VCaP (cell line): ENCODE measurements at regions not wholly inside any gene's neighbourhood (a gene's known extent, or its start where the extent isn't known, plus 50 kb on each side); places are given as distances from the start of the nearest gene placed in this dataset.

ENCODE experiments used
- H3K27ac ChIP-seq: fragments of 450-650 bp; 2 replicates; pipeline ENCODE4 v1.5.1; 2017
- TF ChIP-seq, protein P1 (sequence below): fragments of 450-650 bp; conservative IDR thresholded peaks from 2 replicates; pipeline ENCODE4 v1.5.1; 2017; ENCODE audit warnings: mild to moderate bottlenecking, moderate library complexity

DNA sequence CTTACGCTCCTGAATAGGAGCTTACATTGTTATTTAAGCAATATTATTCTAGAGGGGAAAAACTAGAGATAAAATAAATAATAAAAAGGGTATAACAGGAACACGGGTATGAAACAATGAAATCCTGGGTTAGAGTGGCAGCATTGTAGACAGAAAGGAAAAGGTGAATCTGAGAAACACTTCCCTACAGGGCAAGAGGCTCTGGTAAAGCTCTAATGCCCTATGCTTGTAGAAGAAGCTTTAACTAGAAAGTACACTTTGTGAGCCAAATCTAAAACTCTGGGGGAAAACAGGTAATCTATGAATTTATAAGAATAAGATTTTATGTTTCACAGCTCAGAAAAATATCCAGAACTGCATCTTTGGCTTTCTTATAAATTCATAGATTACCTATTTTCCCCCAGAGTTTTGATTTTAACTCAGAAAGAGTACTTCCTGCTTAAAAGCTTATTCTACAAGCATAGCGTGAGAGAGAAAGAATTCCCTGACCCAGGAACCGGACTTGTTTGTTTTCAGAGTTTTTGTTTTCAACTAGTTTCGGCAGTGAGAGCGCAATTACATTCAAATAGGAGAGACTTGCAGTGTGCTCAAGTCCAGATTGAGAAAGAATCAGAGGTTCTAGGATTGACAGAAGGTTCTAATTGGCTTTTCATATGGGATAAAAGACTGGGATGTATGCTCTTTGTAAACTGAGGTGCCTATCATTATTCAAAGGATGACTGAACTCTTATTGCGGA, 651.0 kb upstream of the RORB start:
- TF ChIP-seq, protein P1, sequence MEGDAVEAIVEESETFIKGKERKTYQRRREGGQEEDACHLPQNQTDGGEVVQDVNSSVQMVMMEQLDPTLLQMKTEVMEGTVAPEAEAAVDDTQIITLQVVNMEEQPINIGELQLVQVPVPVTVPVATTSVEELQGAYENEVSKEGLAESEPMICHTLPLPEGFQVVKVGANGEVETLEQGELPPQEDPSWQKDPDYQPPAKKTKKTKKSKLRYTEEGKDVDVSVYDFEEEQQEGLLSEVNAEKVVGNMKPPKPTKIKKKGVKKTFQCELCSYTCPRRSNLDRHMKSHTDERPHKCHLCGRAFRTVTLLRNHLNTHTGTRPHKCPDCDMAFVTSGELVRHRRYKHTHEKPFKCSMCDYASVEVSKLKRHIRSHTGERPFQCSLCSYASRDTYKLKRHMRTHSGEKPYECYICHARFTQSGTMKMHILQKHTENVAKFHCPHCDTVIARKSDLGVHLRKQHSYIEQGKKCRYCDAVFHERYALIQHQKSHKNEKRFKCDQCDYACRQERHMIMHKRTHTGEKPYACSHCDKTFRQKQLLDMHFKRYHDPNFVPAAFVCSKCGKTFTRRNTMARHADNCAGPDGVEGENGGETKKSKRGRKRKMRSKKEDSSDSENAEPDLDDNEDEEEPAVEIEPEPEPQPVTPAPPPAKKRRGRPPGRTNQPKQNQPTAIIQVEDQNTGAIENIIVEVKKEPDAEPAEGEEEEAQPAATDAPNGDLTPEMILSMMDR: no peak
- no peak overlapping the region for H3K27ac ChIP-seq

DNA sequence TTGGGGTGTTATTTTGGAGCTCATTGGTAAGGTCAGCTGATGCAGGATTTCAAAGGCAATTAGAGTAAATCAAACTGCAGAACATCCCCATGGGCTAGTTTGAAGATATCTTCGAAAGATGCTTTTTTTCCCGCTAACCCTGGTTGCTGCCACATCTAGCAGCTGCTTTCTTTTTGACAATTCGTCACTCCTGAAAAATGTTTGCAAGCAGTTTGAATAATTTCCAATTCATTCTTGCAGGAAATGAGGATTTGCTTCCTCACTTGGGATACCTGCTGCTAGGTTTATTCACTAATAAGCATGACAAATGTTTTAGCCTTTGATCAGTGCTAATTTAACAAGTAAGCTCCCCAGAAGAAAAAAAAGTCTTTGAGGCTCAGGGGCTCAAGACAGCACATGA, 649.6 kb upstream of the RORB start:
- TF ChIP-seq, protein P1: no peak
- H3K27ac ChIP-seq: no peak overlapping the region

DNA sequence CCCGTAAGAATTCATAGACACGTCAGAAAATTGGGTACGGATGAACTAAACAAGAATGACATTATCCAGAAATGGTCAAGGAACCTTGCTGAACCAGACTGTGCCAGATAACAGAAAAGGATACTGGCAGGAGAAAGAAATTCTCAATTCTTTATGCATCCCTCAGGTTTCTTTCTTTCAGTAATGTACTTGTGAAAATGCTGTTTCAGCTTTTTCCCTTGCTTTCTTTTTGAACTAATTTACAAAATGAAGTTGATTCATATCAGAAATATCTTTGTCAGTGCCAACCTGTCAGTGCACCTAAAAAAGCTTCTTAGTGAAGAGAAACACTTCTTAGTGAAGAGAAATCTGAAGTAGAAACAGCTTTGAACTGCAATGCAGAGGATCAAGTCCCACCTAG, 643.6 kb upstream of the RORB start:
- TF ChIP-seq, protein P1: no peak
- no peak overlapping the region for H3K27ac ChIP-seq

DNA sequence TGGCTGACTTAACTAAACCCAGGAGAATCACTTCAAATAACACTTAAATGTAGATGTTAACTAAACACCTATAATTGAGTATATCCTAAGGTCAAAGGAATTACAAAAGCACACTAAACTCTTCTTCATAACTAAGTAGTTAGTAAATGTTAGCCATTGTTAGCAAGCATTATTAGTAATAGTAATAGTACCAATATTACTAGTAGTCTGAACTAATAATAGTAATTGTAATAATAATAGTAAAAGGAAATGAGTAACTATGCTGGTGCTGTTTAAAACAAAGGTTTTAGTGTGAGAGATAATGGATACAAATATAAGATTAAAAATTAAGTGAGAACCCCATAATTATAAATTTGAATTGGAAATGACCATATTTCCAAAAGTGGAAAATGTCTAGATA, 641.9 kb upstream of the RORB start:
- TF ChIP-seq, protein P1: no peak
- H3K27ac ChIP-seq: no peak overlapping the region

DNA sequence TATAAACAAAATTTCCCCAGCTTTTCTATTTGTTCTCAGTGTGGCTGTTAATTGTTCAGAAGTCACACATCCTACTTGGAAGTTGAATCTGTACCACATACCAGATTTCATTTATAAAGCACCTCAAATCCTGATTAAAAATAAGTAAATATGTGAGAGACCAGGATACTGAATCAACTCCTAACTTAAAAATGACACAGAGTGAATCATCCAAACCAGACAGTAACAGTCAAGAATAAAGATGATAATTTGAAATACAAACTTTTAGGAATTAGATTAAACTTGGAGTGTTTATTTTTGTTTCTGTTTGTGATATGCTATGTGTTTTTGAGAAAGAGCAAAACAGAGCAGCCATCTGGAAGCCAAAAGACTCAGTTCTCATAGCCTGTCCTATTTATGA, 633.2 kb upstream of the RORB start:
- H3K27ac ChIP-seq: no peak overlapping the region
- TF ChIP-seq, protein P1: no peak

DNA sequence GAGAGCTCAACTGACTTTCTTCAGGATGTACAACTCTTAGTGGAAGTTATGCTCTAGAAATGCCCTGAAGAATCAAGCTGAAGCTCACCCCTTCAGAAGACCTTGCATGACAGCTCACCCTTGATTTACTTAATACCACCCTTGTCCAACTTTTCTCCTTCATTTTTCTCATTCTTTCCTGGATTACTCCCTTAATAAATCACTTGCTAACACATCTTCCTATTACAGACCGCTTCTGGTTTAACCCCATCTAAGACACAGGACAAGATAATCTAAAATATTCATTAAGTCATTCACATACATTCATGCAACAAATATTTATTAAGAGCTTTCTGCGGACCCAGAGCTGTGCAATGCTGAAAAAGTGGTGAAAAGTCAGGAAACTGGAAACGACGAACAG, 630.7 kb upstream of the RORB start:
- TF ChIP-seq, protein P1: no peak
- H3K27ac ChIP-seq: no peak overlapping the region

DNA sequence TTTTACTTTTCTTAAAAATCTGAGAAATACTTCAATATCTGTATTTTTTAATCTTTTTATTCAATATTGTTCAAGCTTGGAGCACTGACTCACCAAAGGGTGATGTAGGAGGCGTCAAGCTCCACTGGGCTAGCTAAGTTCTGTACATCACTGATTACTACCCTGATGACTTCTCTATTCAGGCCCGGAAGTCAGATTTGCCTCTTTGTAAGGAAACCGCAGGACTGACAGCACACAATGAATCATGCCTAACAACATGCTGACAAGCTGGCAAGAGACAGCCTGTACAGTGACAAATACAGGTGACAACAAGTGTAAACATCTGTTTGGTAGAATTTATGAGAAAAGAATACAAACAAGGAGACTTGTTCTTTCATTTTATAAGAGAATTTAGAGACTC, 627.9 kb upstream of the RORB start:
- TF ChIP-seq, protein P1: no peak
- H3K27ac ChIP-seq: peak overlapping the region; percentile 52
